ENCODE measurements at regions not wholly inside any gene's neighbourhood (a gene's known extent, or its start where the extent isn't known, plus 50 kb on each side); places are given as distances from the start of the nearest gene placed in this dataset.
"Not testable (repeated sequence)": the region's sequence is repeated elsewhere in the genome, so short reads cannot be mapped to it uniquely, and the experiment has no call there.

- DNase-seq = no peak
Observed at GRCh38 chr15:45970542-45970941, 335.7 kb downstream of the SQOR start.

DNA sequence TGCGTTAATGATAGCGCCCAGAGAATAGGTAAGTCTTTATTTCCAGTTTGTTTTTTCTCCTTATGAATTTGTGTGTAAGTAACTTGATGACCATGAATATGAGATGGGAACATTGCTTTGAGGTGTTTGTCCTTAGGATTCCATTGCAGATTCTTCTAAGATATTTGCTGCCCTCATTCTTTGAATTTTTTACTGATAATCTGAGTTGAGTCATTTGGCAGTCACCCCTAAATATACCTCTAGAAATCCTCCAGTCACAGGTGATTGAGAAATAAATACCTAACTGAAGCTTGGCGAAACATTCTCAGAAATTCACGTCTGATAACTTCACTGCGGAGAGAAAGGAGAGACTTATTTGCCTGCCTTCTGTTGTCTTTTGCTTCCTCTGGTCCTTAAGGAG lies 345.5 kb downstream of the SQOR start:
- no peak for DNase-seq

- DNase-seq = no peak
Observed at GRCh38 chr15:45981625-45982024, 346.8 kb downstream of the SQOR start.

DNA sequence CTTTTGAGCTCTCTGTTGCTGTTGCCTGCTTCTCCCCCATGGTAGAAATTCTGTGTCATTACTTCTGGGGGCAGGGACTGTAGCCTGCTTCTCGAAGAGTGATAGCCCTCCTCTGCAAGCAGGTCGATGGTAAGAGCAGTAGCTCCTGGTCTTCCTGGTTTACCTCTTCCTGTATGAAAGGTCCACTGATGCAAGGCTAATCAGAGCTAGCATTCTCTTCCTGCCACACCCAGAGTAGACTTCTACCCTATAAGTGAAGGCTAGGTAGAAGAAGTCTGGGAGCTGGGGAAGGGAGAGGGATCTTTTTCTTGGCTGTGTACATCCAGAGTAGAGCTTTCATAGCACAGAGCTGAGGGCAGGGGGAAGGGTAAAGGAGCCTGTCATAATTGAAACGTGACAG lies 357.0 kb downstream of the SQOR start:
- no peak for DNase-seq

DNA sequence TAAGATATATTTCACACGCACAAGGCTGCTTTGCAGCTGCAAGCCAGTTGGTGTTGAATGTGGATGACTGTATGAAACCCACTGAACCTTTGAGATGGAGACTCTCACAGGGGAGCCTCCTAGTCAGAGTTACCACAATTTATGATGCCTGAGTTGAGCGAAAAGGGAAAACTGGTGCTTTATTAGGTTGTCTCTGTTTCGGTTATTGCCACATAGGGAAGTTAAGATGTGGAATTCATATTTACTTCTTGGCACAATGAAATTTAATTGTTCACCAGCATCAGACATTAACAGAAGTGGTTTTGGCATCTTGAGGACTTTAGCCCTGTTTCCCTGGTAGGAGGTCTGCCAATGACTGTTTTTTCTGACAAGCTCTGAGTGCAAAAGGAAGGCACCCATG lies 358.2 kb downstream of the SQOR start:
- no peak for DNase-seq

DNA sequence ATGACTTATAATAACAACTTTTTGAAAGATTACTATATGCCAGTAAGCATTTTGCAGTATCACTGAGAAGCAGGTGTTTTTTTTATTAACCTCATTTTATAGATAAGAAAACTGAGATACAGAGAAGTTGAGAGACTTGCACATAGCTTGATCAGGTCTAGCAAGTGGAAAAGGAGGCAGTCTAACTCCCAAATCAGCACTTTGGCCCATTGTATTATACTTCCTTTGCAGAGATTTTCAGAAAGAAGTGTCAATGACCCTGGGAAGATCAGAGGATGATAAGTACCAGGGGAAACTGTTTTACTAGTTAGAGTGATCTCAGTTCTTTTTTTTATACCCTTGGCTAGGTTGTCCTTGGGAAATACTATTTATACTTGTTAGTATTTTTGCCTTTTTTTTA lies 358.7 kb downstream of the SQOR start:
- no peak for DNase-seq

DNA sequence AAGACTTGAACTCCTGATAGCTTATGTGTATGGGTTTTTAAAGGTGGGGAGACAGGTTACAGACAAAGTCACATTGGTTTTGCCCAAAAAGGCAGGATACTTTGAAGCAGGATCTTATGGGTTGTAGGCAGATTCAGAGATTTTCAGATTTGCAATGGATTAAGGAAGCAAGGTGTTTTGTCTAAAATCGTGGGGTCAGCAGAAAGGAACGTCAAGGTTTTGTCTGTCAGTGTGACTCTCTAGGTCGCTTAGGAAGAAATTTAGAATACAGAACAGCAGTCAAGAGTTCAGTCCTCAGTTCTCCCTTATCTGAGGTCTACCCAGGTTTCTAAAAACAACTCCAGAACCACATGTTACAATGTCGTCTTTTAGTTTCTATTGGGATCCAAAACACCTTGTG lies 361.0 kb downstream of the SQOR start:
- no peak for DNase-seq

GRCh38 chr15:46014532-46014931 lies 379.7 kb downstream of the SQOR start:
- DNase-seq = no peak

DNA sequence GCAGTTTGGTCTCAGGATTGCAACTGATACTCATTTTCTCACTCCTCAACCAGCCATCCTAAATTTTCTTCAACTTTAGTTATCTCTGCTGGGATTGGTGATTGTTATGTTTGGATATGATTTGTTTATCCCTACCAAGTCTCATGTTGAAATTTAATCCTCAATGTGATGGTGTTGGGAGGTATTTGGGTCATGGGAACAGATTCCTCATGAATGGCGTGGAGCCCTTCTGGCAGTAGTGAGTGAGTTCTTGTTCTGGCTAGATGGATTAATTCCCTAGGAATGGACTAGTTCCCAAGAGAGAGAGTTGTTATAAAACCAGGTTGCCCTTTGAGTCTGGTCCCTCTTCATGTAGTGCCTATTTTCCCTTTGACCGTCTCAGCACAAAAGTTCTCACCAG lies 399.9 kb downstream of the SQOR start:
- no peak for DNase-seq

DNA sequence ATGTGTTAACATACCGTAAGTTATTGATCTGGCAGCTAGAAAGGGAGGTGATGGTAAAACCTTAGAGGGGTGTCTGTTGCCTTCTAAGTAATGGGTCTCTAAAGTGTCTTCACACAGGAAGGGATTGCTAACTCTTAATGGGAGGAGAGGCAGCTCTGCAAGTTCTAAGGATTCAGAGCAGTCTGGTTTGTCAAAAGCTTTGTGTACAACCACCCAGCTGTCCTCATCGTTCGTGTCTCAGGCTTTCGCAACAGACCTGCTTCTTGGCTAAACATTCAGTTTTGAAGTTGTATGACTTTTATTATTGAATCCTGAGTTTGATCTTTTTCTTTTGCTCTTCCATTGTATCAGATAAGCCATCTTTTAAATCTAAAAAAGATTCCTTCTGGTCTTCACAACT lies 404.9 kb downstream of the SQOR start:
- no peak for DNase-seq

GRCh38 chr15:46041905-46042304 lies 407.1 kb downstream of the SQOR start:
- DNase-seq = no peak

DNA sequence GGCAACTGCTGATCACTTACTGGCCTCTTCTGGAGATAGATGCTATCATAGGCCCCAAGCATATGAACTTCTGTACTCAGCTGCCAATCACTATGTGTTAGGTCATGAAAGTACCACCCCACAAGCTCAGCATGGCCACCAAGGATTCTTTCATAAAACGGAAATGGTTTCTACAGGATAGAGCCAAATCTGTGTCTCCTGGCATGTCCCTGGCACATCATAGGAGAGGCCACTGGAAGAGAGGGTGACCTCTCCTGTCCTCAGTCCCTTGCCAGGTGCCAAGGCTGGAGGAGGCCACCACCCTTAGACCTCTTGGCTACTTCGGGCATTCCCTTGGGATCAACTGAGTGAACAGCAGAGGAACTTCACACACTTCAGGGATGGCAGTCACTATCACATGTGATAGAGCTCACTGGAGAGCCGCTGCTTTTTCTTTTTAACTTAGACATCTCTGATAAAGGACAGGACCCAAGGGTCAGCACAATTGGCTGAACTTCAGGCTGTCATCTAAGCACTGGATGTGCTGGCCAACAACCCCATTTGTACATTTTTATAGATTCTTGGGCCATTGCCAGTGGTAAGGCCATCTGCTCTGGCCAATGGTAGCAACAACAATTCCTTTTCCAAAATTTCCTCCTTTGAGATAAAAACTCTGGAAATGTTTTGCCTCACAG lies 425.2 kb downstream of the SQOR start:
- DNase-seq = no peak

DNA sequence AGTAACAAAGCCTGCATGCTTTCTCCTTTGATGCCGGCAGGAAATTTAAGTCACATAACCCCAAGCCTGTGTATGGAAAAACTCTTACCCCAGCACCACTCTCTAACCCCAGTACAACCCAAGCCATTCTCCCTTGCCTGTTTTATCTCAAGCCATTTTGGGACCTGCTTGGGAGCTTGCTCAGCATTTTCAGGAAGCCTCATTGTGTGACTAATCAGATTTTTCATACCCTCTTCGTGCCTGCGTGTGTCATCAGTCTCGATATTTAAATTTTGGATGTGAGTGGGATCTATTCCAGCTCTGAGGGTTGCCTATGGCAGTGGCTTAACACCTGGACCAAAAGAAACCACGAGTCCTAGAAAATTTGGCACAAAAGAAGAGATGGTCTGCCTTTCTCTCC lies 426.2 kb downstream of the SQOR start:
- DNase-seq = no peak

DNA sequence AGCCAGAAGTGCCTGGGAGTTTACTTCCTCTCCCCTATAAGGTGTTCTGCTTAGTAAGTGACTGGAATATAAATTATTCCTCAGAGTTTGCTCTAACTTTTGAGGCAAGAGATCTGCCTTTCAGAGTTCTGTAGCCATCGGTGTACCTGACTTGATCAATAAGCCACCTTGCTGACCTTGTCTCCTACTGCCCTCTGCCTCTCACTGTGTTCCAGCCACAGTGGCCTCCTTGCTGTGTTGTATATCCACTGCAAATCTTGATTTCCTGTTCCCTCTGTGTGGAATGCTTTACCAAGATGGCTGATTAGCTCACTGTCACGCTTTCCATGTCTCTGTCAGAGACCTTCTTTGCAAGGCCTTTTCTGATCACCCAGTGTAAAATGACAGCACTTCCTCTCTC lies 442.4 kb downstream of the SQOR start:
- no peak for DNase-seq

DNA sequence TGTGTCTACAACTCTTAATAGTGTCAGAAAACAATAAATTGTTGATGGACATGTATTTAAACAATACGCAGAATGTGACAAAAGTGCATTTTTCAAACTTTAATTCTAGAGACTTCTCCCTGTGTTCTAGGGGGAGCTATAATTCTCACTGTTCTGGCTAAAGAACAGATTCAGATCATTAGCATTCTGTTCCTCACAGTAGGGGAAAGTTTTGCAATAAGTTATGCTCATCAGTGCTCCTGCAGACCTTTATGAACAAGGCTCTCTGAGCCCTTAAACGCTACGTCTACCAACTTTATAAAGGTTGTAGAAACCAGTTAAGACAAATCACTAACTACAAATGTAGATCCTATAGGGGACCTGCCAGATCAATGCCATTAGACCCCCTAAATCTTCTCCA lies 444.2 kb downstream of the SQOR start:
- DNase-seq = no peak

- no peak for DNase-seq
Observed at GRCh38 chr15:46080016-46080415, 445.2 kb downstream of the SQOR start.

- no peak for DNase-seq
Observed at GRCh38 chr15:46088486-46089445, 453.9 kb downstream of the SQOR start.

- DNase-seq = no peak
Observed at GRCh38 chr15:46089467-46089935, 454.7 kb downstream of the SQOR start.

- peak; percentile 68 for DNase-seq
Observed at GRCh38 chr15:46091860-46092450, 457.1 kb downstream of the SQOR start.

DNA sequence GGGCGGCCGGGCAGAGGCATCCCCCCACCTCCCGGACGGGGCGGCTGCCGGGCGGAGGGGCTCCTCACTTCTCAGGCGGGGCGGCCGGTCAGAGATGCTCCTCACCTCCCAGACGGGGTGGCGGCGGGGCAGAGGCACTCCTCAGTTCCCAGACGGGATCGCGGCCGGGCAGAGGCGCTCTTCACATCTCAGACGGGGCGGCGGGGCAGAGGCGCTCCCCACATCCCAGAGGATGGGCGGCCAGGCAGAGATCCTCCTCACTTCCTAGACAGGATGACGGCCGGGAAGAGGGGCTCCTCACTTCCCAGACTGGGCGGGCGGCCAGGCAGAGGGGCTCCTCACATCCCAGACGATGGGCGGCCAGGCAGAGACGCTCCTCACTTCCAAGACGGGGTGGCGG lies 463.2 kb downstream of the SQOR start:
- not testable (repeated sequence) for DNase-seq

DNA sequence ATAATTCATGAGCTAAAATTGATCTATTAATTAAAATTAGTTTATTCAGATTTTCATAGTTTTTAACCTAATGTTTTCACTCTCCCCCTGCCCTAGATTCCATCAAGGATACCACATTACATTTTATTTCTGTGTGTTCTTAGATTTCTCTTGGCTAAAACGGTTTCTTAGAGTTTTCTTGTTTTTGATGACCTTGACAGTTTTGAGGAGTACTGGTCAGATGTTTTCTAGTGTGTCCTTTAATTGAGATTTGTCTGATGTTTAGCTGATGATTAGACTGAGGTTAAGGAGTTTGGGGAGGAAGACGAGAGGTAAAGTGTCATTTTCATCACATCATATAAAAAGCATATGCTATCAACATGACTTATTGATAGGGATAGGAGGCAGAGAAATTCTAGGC lies 475.9 kb downstream of the SQOR start:
- no peak for DNase-seq

- no peak for DNase-seq
Observed at GRCh38 chr15:46111730-46112129, 476.9 kb downstream of the SQOR start.

- DNase-seq = no peak
Observed at GRCh38 chr15:46117071-46117470, 482.2 kb downstream of the SQOR start.

GRCh38 chr15:46120713-46121112 lies 485.9 kb downstream of the SQOR start:
- no peak for DNase-seq
